Left lung (tissue), 4 donors: ENCODE measurements at regions not wholly inside any gene's neighbourhood (a gene's known extent, or its start where the extent isn't known, plus 50 kb on each side); places are given as distances from the start of the nearest gene placed in this dataset.
"Not testable (repeated sequence)": the region's sequence is repeated elsewhere in the genome, so short reads cannot be mapped to it uniquely, and the experiment has no call there.

Experiments
- ATAC-seq: fragments of 200-7000 bp; cut with Tn5 transposase; one replicate; pipeline ENCODE4 v1.9.1; 2020; ENCODE audit warnings: moderate library complexity
- DNase-seq, 4 donors: peaks; one replicate each; pipeline ENCODE4 v3.0.0-alpha.2; 2013 to 2020
- H3K27ac ChIP-seq, 2 donors: fragments of 200-600 bp; sonication (generic) in 1 of 2; one replicate each; pipeline versions ENCODE4 v1.5.0 to v1.8.0; 2020 to 2021
- H3K27me3 ChIP-seq, 2 donors: fragments of 200-600 bp; sonication (generic) in 1 of 2; one replicate each; pipeline versions ENCODE4 v1.5.0 to v1.8.0; 2020 to 2021
- H3K36me3 ChIP-seq, 2 donors: fragments of 200-600 bp; sonication (generic) in 1 of 2; one replicate each; pipeline versions ENCODE4 v1.5.0 to v1.8.0; 2020 to 2021
- H3K4me1 ChIP-seq, 2 donors: fragments of 200-600 bp; one replicate each; pipeline ENCODE4 v1.8.0; 2021
- H3K4me3 ChIP-seq, 2 donors: fragments of 200-600 bp; sonication (generic) in 1 of 2; one replicate each; pipeline versions ENCODE4 v1.5.0 to v1.8.0; 2020 to 2021; ENCODE audit warnings: mild to moderate bottlenecking in 1 of 2
- H3K9me3 ChIP-seq, 2 donors: fragments of 200-600 bp; sonication (generic) in 1 of 2; one replicate each; pipeline versions ENCODE4 v1.5.0 to v1.8.0; 2020 to 2021
- CTCF ChIP-seq, 2 donors: fragments of 200-600 bp; sonication (generic) in 1 of 2; IDR thresholded peaks; one replicate each; pipeline versions ENCODE4 v1.5.0 to v1.8.0; 2021; ENCODE audit warnings: antibody characterized with exemption in 2 of 2
- intact Hi-C, 2 donors: fragments of 100-400 bp; cut with DNase I; formaldehyde crosslinking; loops; one replicate each; pipeline versions ENCODE4 v1.11.2 to v1.14.2; 2022
- donor health status: DM: no; HTN: yes; CAD: no.
- donor health status: DM: no; HTN: no; CAD: no.

DNA sequence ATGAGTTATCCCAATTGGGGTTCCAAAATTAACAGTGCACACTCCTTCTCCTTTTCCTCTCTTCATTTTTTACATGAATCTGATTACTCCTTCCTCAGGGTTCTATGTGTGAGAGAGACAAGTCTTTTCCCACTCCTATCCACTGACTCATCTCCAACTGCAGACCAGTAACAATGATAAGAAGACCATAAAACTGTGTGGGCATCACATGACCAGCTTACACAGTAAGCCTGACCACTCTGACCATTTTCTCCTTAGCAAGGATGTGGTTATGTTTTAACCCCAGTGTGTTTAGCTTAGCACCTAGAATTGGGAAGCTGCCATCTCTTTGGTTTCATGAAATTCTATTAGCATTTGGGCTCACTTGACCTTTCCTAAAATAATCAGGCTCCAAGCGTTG is 145.0 kb upstream of the CALCR start:
- DNase-seq (no peak), ATAC-seq (peak; percentile 36)
- Histone ChIP-seq H3K27ac (no peak overlapping the region), H3K27me3 (no peaks in the 10 kb centered on the region), H3K4me1 (no peaks in the 10 kb centered on the region), H3K9me3 (no peaks in the 10 kb centered on the region), H3K4me3 (no peak overlapping the region), H3K36me3 (no peaks in the 10 kb centered on the region)
- intact Hi-C loops, result no loop called here
- TF ChIP-seq CTCF (IDR thresholded peaks at IDR 0.05), result no peak

DNA sequence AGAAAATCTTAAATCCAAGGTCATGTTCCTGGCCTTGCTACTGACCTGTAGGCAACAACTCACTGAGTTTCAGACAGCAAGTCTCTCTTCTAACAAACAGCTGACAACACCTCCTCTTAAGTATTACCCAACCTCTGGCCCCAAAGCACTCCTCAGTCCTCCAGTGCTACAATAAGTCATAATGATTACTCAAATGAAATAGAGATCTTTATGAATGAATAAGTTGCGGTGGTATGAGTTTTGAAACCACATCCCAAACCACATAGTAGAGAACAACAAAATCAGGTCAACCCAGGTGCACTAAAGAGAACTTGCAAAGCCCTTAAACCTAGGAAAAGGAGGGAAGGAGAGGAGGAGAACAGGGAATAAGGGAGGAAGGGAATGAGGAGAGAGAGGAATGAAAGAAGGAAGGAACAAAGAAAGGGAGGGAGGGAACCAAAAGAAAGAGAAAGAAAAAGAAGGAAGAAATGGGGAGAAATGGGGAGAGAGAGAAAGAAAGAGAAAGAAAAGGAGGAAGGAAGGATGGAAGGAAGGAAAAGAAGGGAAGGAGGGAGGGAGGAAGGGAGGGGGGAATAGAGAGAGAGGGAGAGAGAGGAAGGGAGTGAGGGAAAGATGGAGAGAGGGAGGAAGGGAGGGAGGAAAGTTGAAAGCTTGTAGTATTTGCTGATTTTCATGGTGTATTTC is 142.8 kb upstream of the CALCR start:
- H3K9me3 ChIP-seq, result no peaks in the 10 kb centered on the region
- no peaks in the 10 kb centered on the region for H3K27me3 ChIP-seq
- no peak overlapping the region for H3K27ac ChIP-seq
- H3K4me1 ChIP-seq, result no peaks in the 10 kb centered on the region
- ATAC-seq, result no peak
- H3K4me3 ChIP-seq, result no peak overlapping the region
- intact Hi-C loops, result no loop called here
- DNase-seq, result no peak
- H3K36me3 ChIP-seq, result no peaks in the 10 kb centered on the region
- no peak for TF ChIP-seq CTCF (IDR thresholded peaks at IDR 0.05)

GRCh38 chr7:93715234-93715633 is 140.7 kb upstream of the CALCR start:
- Histone ChIP-seq H3K4me1 (no peaks in the 10 kb centered on the region), H3K4me3 (no peak overlapping the region), H3K36me3 (no peaks in the 10 kb centered on the region), H3K27ac (no peak overlapping the region), H3K9me3 (no peaks in the 10 kb centered on the region), H3K27me3 (no peaks in the 10 kb centered on the region)
- peak; percentile 10 to 72 (median 40) for DNase-seq
- intact Hi-C loops, result no loop called here
- ATAC-seq, result peak; percentile 53
- peak in 1 of 2 donors; percentile 39 for TF ChIP-seq CTCF (IDR thresholded peaks at IDR 0.05)

GRCh38 chr7:93711926-93712325 is 137.4 kb upstream of the CALCR start:
- intact Hi-C loops, result no loop called here
- TF ChIP-seq CTCF (IDR thresholded peaks at IDR 0.05), result no peak

DNA sequence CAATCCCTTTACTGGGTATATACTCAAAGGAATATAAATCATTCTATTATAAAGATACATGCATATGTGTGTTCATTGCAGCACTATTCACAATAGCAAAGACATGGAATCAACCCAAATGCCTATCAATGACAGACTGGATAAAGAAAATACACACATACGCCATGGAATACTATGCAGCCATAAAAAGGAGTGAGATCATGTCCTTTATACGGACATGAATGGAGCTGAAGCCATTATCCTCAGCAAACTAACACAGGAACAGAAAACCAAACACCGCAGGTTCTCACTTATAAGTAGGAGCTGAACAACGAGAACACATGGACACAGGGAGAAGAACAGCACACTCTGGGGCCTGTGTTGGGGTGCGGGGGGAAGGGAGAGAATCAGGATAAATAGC is 133.7 kb upstream of the CALCR start:
- H3K4me3 ChIP-seq, H3K36me3 ChIP-seq, H3K27me3 ChIP-seq, H3K4me1 ChIP-seq, DNase-seq, H3K27ac ChIP-seq, H3K9me3 ChIP-seq, ATAC-seq, intact Hi-C loops: not testable (repeated sequence)

More at GRCh38 chr7:93711926-93712325, 137.4 kb upstream of the CALCR start:
- ATAC-seq, result no peak
- Histone ChIP-seq H3K36me3 (no peaks in the 10 kb centered on the region), H3K4me3 (no peak overlapping the region), H3K27ac (no peak overlapping the region), H3K9me3 (no peaks in the 10 kb centered on the region), H3K4me1 (no peaks in the 10 kb centered on the region), H3K27me3 (no peaks in the 10 kb centered on the region)
- DNase-seq, result no peak

- intact Hi-C loops, result no loop called here
- Histone ChIP-seq H3K9me3 (no peaks in the 10 kb centered on the region), H3K4me3 (no peak overlapping the region), H3K27me3 (no peaks in the 10 kb centered on the region), H3K36me3 (no peaks in the 10 kb centered on the region), H3K27ac (no peak overlapping the region), H3K4me1 (no peaks in the 10 kb centered on the region)
- TF ChIP-seq CTCF (IDR thresholded peaks at IDR 0.05), result no peak
- ATAC-seq (no peak), DNase-seq (no peak)
These were observed 132.7 kb upstream of the CALCR start for GRCh38 chr7:93707249-93707648.

- H3K36me3 ChIP-seq, intact Hi-C loops, H3K27me3 ChIP-seq, ATAC-seq, H3K9me3 ChIP-seq, H3K4me3 ChIP-seq, H3K27ac ChIP-seq, DNase-seq, H3K4me1 ChIP-seq: not testable (repeated sequence)
These were observed 131.6 kb upstream of the CALCR start for GRCh38 chr7:93706162-93706561.
